Erythroblast (primary cell): ENCODE measurements at regions not wholly inside any gene's neighbourhood (a gene's known extent, or its start where the extent isn't known, plus 50 kb on each side); places are given as distances from the start of the nearest gene placed in this dataset.

Experiments used
- GATA1 ChIP-seq: IDR thresholded peaks from 2 replicates; pipeline ENCODE4 v1.6.1; 2011; ENCODE audit warnings: low read depth, mild to moderate bottlenecking, control low read depth, low read length, moderate library complexity
- POLR2A ChIP-seq: IDR thresholded peaks from 2 replicates; pipeline ENCODE4 v1.6.1; 2011; ENCODE audit warnings: mild to moderate bottlenecking, low read length

GRCh38 chr2:128550389-128550788 is 231.7 kb upstream of the HS6ST1 start:
- TF ChIP-seq GATA1 (no peak), POLR2A (no peak)
